SK-N-SH (cell line): ENCODE measurements at regions not wholly inside any gene's neighbourhood (a gene's known extent, or its start where the extent isn't known, plus 50 kb on each side); places are given as distances from the start of the nearest gene placed in this dataset.

ENCODE experiments used
- CTCF ChIA-PET: fragments of 300-600, 350-600 bp; formaldehyde crosslinking; extraction: SDS; loops from one replicate; lab custom pipeline; 2021; lab: Yijun Ruan, JAX
- POLR2A ChIA-PET: fragments of 350-600 bp; sonication (Branson Sonifier 250); formaldehyde crosslinking; extraction: SDS; loops from one replicate; lab custom pipeline; 2020; ENCODE audit warnings: antibody characterized with exemption, inconsistent platforms; lab: Yijun Ruan, JAX
- DNase-seq: peaks from one replicate; pipeline ENCODE4 v3.0.0; 2012
- H2AFZ ChIP-seq: fragments of 200-600 bp; sonication (generic); 2 replicates; pipeline ENCODE4 v1.8.1; 2016; ENCODE audit warnings: antibody characterized with exemption, mild to moderate bottlenecking, low read depth
- H3F3A ChIP-seq: fragments of 200-600 bp; sonication (generic); replicated peaks from 2 replicates; pipeline ENCODE3; 2016; ENCODE audit warnings: antibody characterized with exemption, mild to moderate bottlenecking; ENCODE audit not compliant: insufficient read depth
- H3K27ac ChIP-seq, 2 experiments: fragments of 200-500 bp in 1 of 2; fragments of 200-600 bp in 1 of 2; sonication (Bioruptor generic) in 1 of 2; sonication (generic), shearing (Covaris generic) in 1 of 2; 2 replicates each; pipeline versions ENCODE4 v1.5.1 to v1.6.1; 2014 to 2016; ENCODE audit warnings: low read depth in 2 of 2, inconsistent platforms in 1 of 2, low read length in 1 of 2, mild to moderate bottlenecking in 1 of 2, mixed read lengths in 1 of 2
- H3K27me3 ChIP-seq: fragments of 200-600 bp; sonication (generic), shearing (Covaris generic); 2 replicates; pipeline ENCODE4 v1.6.1; 2016; ENCODE audit warnings: mixed run types; ENCODE audit not compliant: insufficient read depth
- H3K36me3 ChIP-seq, 2 experiments: fragments of 200-500 bp in 1 of 2; fragments of 200-600 bp in 1 of 2; sonication (Bioruptor generic) in 1 of 2; sonication (generic) in 1 of 2; replicated peaks in 1 of 2; 2 replicates each; pipeline versions ENCODE3 to v1.5.1; 2014 to 2016; ENCODE audit warnings: low read length in 1 of 2, mild to moderate bottlenecking in 1 of 2; ENCODE audit not compliant: insufficient read depth in 2 of 2, control insufficient read depth in 1 of 2
- H3K4me1 ChIP-seq, 2 experiments: fragments of 200-500 bp in 1 of 2; fragments of 200-600 bp in 1 of 2; sonication (Bioruptor generic) in 1 of 2; sonication (generic), shearing (Covaris generic) in 1 of 2; 2 replicates each; pipeline versions ENCODE4 v1.5.1 to v1.6.1; 2014 to 2016; ENCODE audit warnings: low read depth in 1 of 2, low read length in 1 of 2, mixed run types in 1 of 2; ENCODE audit not compliant: insufficient read depth in 2 of 2, control insufficient read depth in 1 of 2
- H3K4me2 ChIP-seq: fragments of 200-600 bp; sonication (generic), shearing (Covaris generic); 2 replicates; pipeline ENCODE4 v1.6.1; 2017; ENCODE audit warnings: mixed run types
- H3K4me3 ChIP-seq, 2 experiments: fragments of 200-500 bp in 1 of 2; fragments of 200-600 bp in 1 of 2; sonication (Bioruptor generic) in 1 of 2; sonication (generic), shearing (Covaris generic) in 1 of 2; 2 replicates each; pipeline versions ENCODE4 v1.5.1 to v1.8.1; 2014 to 2016; ENCODE audit warnings: low read depth in 2 of 2, inconsistent platforms in 1 of 2, low read length in 1 of 2, mild to moderate bottlenecking in 1 of 2, mixed read lengths in 1 of 2, moderate library complexity in 1 of 2
- H3K79me2 ChIP-seq: fragments of 200-600 bp; sonication (generic); 2 replicates; pipeline ENCODE4 v1.8.1; 2017; ENCODE audit warnings: mild to moderate bottlenecking; ENCODE audit not compliant: insufficient read depth
- H3K9ac ChIP-seq: fragments of 200-600 bp; sonication (generic); 2 replicates; pipeline ENCODE4 v1.6.1; 2017; ENCODE audit warnings: mixed run types
- H3K9me2 ChIP-seq: fragments of 200-600 bp; sonication (generic); 2 replicates; pipeline ENCODE4 v1.6.1; 2017; ENCODE audit warnings: mixed run types
- H3K9me3 ChIP-seq: fragments of 200-600 bp; sonication (generic); 2 replicates; pipeline ENCODE4 v1.6.1; 2017; ENCODE audit warnings: mixed run types, mild to moderate bottlenecking, moderate library complexity
- H4K20me1 ChIP-seq: fragments of 200-600 bp; sonication (generic); 2 replicates; pipeline ENCODE4 v1.6.1; 2017; ENCODE audit warnings: mild to moderate bottlenecking, mixed run types; ENCODE audit not compliant: insufficient read depth
- CHD2 ChIP-seq: fragments of 150-350 bp; IDR thresholded peaks from 2 replicates; pipeline ENCODE4 v1.6.1; 2018; ENCODE audit warnings: low read length; ENCODE audit not compliant: partially characterized antibody
- ELF1 ChIP-seq: IDR thresholded peaks from 2 replicates; pipeline ENCODE4 v1.4.0; 2012
- EP300 ChIP-seq, 2 experiments: IDR thresholded peaks; 2 replicates each; pipeline versions ENCODE4 v1.4.0 to v1.6.1; 2012; ENCODE audit warnings: borderline replicate concordance in 1 of 2, low read depth in 1 of 2, low read length in 1 of 2
- FOSL2 ChIP-seq: IDR thresholded peaks from 2 replicates; pipeline ENCODE4 v1.4.0; 2012; ENCODE audit warnings: low read depth, mild to moderate bottlenecking, moderate library complexity, borderline replicate concordance
- GATA2 ChIP-seq: sonication (generic); formaldehyde crosslinking; IDR thresholded peaks from 2 replicates; pipeline ENCODE4 v1.5.0; 2020; ENCODE audit warnings: mild to moderate bottlenecking, missing genetic modification reagents
- MEF2A ChIP-seq: IDR thresholded peaks from 2 replicates; pipeline ENCODE4 v1.4.0; 2012; ENCODE audit warnings: low read depth, borderline replicate concordance
- MXI1 ChIP-seq: IDR thresholded peaks from 2 replicates; pipeline ENCODE4 v1.6.1; 2012; ENCODE audit warnings: mild to moderate bottlenecking, low read depth, low read length, improper control_type of control experiment
- NFIC ChIP-seq: IDR thresholded peaks from 2 replicates; pipeline ENCODE4 v1.4.0; 2012; ENCODE audit warnings: borderline replicate concordance
- RXRA ChIP-seq: IDR thresholded peaks from 2 replicates; pipeline ENCODE4 v1.4.0; 2012; ENCODE audit warnings: low read depth, mild to moderate bottlenecking, borderline replicate concordance
- TEAD4 ChIP-seq: IDR thresholded peaks from 2 replicates; pipeline ENCODE4 v1.4.0; 2012; ENCODE audit warnings: mild to moderate bottlenecking, borderline replicate concordance; ENCODE audit not compliant: insufficient read depth
- WGBS: methylation state at CpG from one replicate; pipeline ENCODE4 v1.1.6; 2017; ENCODE audit warnings: low lambda C conversion rate; 5-methylcytosine and 5-hydroxymethylcytosine counted together
- TF ChIP-seq, protein P1 (sequence below): fragments of 150-350 bp; IDR thresholded peaks from 2 replicates; pipeline ENCODE4 v1.6.1; 2017; ENCODE audit warnings: antibody characterized with exemption, low read length, low read depth, borderline replicate concordance
- TF ChIP-seq, protein P2 (sequence below): IDR thresholded peaks from 2 replicates; pipeline ENCODE4 v1.4.0; 2012; ENCODE audit warnings: low read depth, borderline replicate concordance
- TF ChIP-seq, protein P3 (sequence below): fragments of 200-600 bp; sonication (generic); IDR thresholded peaks from 2 replicates; pipeline ENCODE4 v1.6.1; 2017; ENCODE audit warnings: antibody characterized with exemption, mild to moderate bottlenecking, moderate library complexity

GRCh38 chr14:61932974-61933373, 170.8 kb downstream of the SNAPC1 start:
- no peaks in the 10 kb centered on the region for H3K9me3 ChIP-seq
- CTCF ChIA-PET, result interaction anchor here (0.6 kb wide), 1 partner anchor 39 kb away, joined by 3 read pairs; no protein-coding TSS in a partner anchor
- H3K4me2 ChIP-seq, result no peak overlapping the region
- no peaks in the 10 kb centered on the region; the same call in 1 of the 2 replicates for H3K9me2 ChIP-seq
- H3K27ac ChIP-seq, result no peak overlapping the region
- no peaks in the 10 kb centered on the region for H3K79me2 ChIP-seq
- H3K4me1 ChIP-seq, result peaks cover 0 to 6% of the 10 kb centered on the region in 2 experiments; a peak in 2 of 4 replicates
- H4K20me1 ChIP-seq, result no peaks in the 10 kb centered on the region
- no peak for DNase-seq
- no peak overlapping the region for H3K9ac ChIP-seq
- H3F3A ChIP-seq, result no peaks in the 10 kb centered on the region
- peaks cover 3% of the 10 kb centered on the region; the same call in 1 of the 2 replicates for H3K27me3 ChIP-seq
- POLR2A ChIA-PET, result no interaction called here
- no peaks in the 10 kb centered on the region for H3K36me3 ChIP-seq
- TF ChIP-seq, protein P1, sequence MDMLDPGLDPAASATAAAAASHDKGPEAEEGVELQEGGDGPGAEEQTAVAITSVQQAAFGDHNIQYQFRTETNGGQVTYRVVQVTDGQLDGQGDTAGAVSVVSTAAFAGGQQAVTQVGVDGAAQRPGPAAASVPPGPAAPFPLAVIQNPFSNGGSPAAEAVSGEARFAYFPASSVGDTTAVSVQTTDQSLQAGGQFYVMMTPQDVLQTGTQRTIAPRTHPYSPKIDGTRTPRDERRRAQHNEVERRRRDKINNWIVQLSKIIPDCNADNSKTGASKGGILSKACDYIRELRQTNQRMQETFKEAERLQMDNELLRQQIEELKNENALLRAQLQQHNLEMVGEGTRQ, result no peak
- no peak for TF ChIP-seq MXI1
- H3K4me3 ChIP-seq, result no peak overlapping the region
- 26% methylated on average over 4 of the region's 4 CpGs for WGBS
- no peak overlapping the region for H2AFZ ChIP-seq

DNA sequence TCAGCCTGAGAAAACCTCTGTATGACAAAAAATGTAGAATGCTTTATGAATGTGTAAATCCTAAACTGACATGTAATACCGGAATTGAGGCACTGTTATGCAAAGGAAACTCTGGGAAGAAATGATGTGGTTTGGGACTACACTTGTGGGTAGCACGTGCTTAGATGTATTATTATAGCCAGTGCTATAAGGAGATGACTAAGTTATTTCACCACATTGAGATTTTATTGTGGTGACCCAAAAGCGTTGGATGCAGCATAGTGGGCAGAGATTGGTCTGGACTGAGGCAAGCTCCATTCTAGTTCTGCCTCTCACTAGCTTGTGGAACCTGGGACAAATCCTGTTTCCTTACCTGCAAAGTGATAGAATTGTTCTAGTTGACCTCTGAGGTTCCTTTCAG, 172.2 kb downstream of the SNAPC1 start:
- peaks cover 0 to 7% of the 10 kb centered on the region in 2 experiments; a peak in 2 of 4 replicates for H3K4me1 ChIP-seq
- no peaks in the 10 kb centered on the region for H3K79me2 ChIP-seq
- H3K9ac ChIP-seq, result no peak overlapping the region
- no peak for DNase-seq
- H3F3A ChIP-seq, result no peaks in the 10 kb centered on the region
- 28% methylated on average over 3 of the region's 3 CpGs for WGBS
- TF ChIP-seq TEAD4 (no peak), MEF2A (no peak), CHD2 (no peak), FOSL2 (no peak), GATA2 (CRISPR knock-in tag) (no peak), NFIC (no peak), ELF1 (no peak), EP300 (IDR thresholded peaks at IDR 0.05; ENCODE audit: borderline replicate concordance in 1 of 2, low read depth in 1 of 2, low read length in 1 of 2) (no peak), RXRA (no peak)
- TF ChIP-seq, protein P2, sequence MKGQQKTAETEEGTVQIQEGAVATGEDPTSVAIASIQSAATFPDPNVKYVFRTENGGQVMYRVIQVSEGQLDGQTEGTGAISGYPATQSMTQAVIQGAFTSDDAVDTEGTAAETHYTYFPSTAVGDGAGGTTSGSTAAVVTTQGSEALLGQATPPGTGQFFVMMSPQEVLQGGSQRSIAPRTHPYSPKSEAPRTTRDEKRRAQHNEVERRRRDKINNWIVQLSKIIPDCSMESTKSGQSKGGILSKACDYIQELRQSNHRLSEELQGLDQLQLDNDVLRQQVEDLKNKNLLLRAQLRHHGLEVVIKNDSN, result no peak
- TF ChIP-seq, protein P3, sequence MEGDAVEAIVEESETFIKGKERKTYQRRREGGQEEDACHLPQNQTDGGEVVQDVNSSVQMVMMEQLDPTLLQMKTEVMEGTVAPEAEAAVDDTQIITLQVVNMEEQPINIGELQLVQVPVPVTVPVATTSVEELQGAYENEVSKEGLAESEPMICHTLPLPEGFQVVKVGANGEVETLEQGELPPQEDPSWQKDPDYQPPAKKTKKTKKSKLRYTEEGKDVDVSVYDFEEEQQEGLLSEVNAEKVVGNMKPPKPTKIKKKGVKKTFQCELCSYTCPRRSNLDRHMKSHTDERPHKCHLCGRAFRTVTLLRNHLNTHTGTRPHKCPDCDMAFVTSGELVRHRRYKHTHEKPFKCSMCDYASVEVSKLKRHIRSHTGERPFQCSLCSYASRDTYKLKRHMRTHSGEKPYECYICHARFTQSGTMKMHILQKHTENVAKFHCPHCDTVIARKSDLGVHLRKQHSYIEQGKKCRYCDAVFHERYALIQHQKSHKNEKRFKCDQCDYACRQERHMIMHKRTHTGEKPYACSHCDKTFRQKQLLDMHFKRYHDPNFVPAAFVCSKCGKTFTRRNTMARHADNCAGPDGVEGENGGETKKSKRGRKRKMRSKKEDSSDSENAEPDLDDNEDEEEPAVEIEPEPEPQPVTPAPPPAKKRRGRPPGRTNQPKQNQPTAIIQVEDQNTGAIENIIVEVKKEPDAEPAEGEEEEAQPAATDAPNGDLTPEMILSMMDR, result no peak
- peak overlapping the region in 1 of 2 experiments; percentile 47; a peak in 2 of 4 replicates for H3K27ac ChIP-seq
- no peak overlapping the region for H3K4me2 ChIP-seq
- H3K36me3 ChIP-seq, result no peaks in the 10 kb centered on the region
- POLR2A ChIA-PET, result no interaction called here
- peaks cover 3% of the 10 kb centered on the region; the same call in 1 of the 2 replicates for H3K27me3 ChIP-seq
- H2AFZ ChIP-seq, result 0 out of 2 replicates have a peak overlapping the region, but pooled peaks have one; percentile 16
- no peaks in the 10 kb centered on the region; the same call in 1 of the 2 replicates for H3K9me2 ChIP-seq
- no peaks in the 10 kb centered on the region for H3K9me3 ChIP-seq
- H3K4me3 ChIP-seq, result no peak overlapping the region
- CTCF ChIA-PET, result no interaction called here
- H4K20me1 ChIP-seq, result no peaks in the 10 kb centered on the region
